ENCODE measurements at regions not wholly inside any gene's neighbourhood (a gene's known extent, or its start where the extent isn't known, plus 50 kb on each side); places are given as distances from the start of the nearest gene placed in this dataset.

GRCh38 chr5:5586721-5587120 is 164.2 kb downstream of the ICE1 start:
- in situ Hi-C loops (cut with MboI): no loop called here
- WGBS, 2 experiments (ENCODE audit: low coverage in 1 of 2, low lambda C conversion rate in 2 of 2, missing lambda C conversion rate in 2 of 2): 20 to 23% methylated on average over 2 of the region's 2 CpGs
- Histone ChIP-seq H3K4me3 (no peak overlapping the region), H3K4me1 (ENCODE audit: insufficient read depth) (no peaks in the 10 kb centered on the region), H3K36me3 (ENCODE audit: low read depth) (no peaks in the 10 kb centered on the region), H3K4me2 (ENCODE audit: unreplicated experiment) (no peak overlapping the region), H3K9me2 (ENCODE audit: insufficient read depth) (no peaks in the 10 kb centered on the region), H4K20me1 (ENCODE audit: insufficient read depth) (no peaks in the 10 kb centered on the region), H3K79me2 (ENCODE audit: insufficient read depth) (no peaks in the 10 kb centered on the region), H3K9ac (no peak overlapping the region), H2AFZ (no peak overlapping the region), H3K27ac (no peak overlapping the region), H3F3A (ENCODE audit: insufficient read depth) (no peaks in the 10 kb centered on the region), H3K27me3 (replicated peaks; ENCODE audit: insufficient read depth) (no peaks in the 10 kb centered on the region), H3K9me3 (ENCODE audit: low read depth) (no peaks in the 10 kb centered on the region)
- TF ChIP-seq EZH2phosphoT487 (IDR thresholded peaks at IDR 0.05; ENCODE audit: insufficient read depth, low read depth): no peak
- no peak for TF ChIP-seq EZH2 (IDR thresholded peaks at IDR 0.05; ENCODE audit: insufficient read depth, poor library complexity, severe bottlenecking)
- DNase-seq: no peak

GRCh38 chr5:5585751-5586341 is 163.4 kb downstream of the ICE1 start:
- H3K9me2 ChIP-seq (ENCODE audit: insufficient read depth): no peaks in the 10 kb centered on the region
- no peak overlapping the region for H3K27ac ChIP-seq
- H3K4me2 ChIP-seq (ENCODE audit: unreplicated experiment): no peak overlapping the region
- no peaks in the 10 kb centered on the region for H3K4me1 ChIP-seq (ENCODE audit: insufficient read depth)
- TF ChIP-seq EZH2 (IDR thresholded peaks at IDR 0.05; ENCODE audit: insufficient read depth, poor library complexity, severe bottlenecking): no peak
- TF ChIP-seq EZH2phosphoT487 (IDR thresholded peaks at IDR 0.05; ENCODE audit: insufficient read depth, low read depth): no peak
- in situ Hi-C loops (cut with MboI): no loop called here
- H3F3A ChIP-seq (ENCODE audit: insufficient read depth): no peaks in the 10 kb centered on the region
- 22 to 26% methylated on average over 6 of the region's 6 CpGs for WGBS, 2 experiments (ENCODE audit: low coverage in 1 of 2, low lambda C conversion rate in 2 of 2, missing lambda C conversion rate in 2 of 2)
- H3K36me3 ChIP-seq (ENCODE audit: low read depth): no peaks in the 10 kb centered on the region
- no peaks in the 10 kb centered on the region for H3K9me3 ChIP-seq (ENCODE audit: low read depth)
- H2AFZ ChIP-seq: no peak overlapping the region
- H3K79me2 ChIP-seq (ENCODE audit: insufficient read depth): no peaks in the 10 kb centered on the region
- no peaks in the 10 kb centered on the region for H3K27me3 ChIP-seq (replicated peaks; ENCODE audit: insufficient read depth)
- DNase-seq: no peak
- H4K20me1 ChIP-seq (ENCODE audit: insufficient read depth): no peaks in the 10 kb centered on the region
- H3K9ac ChIP-seq: no peak overlapping the region
- no peak overlapping the region for H3K4me3 ChIP-seq

- TF ChIP-seq EZH2phosphoT487 (IDR thresholded peaks at IDR 0.05; ENCODE audit: insufficient read depth, low read depth): no peak
- TF ChIP-seq EZH2 (IDR thresholded peaks at IDR 0.05; ENCODE audit: insufficient read depth, poor library complexity, severe bottlenecking): no peak
- Histone ChIP-seq H3K9ac (no peak overlapping the region), H3K4me3 (no peak overlapping the region), H3K36me3 (ENCODE audit: low read depth) (no peaks in the 10 kb centered on the region), H3K9me2 (ENCODE audit: insufficient read depth) (no peaks in the 10 kb centered on the region), H2AFZ (no peak overlapping the region), H4K20me1 (ENCODE audit: insufficient read depth) (no peaks in the 10 kb centered on the region), H3K4me2 (ENCODE audit: unreplicated experiment) (no peak overlapping the region), H3K4me1 (ENCODE audit: insufficient read depth) (no peaks in the 10 kb centered on the region), H3K27me3 (replicated peaks; ENCODE audit: insufficient read depth) (no peaks in the 10 kb centered on the region), H3K27ac (no peak overlapping the region), H3K79me2 (ENCODE audit: insufficient read depth) (no peaks in the 10 kb centered on the region), H3F3A (ENCODE audit: insufficient read depth) (no peaks in the 10 kb centered on the region), H3K9me3 (ENCODE audit: low read depth) (no peaks in the 10 kb centered on the region)
- WGBS, 2 experiments (ENCODE audit: low coverage in 1 of 2, low lambda C conversion rate in 2 of 2, missing lambda C conversion rate in 2 of 2): 8 to 22% methylated on average over 4 of the region's 4 CpGs
- in situ Hi-C loops (cut with MboI): no loop called here
- DNase-seq: no peak
These were observed 162.3 kb downstream of the ICE1 start for GRCh38 chr5:5584751-5585150.

GRCh38 chr5:5584236-5584745 is 161.8 kb downstream of the ICE1 start:
- WGBS, 2 experiments (ENCODE audit: low coverage in 1 of 2, low lambda C conversion rate in 2 of 2, missing lambda C conversion rate in 2 of 2): 1 to 7% methylated on average over 3 of the region's 3 CpGs
- H3K36me3 ChIP-seq (ENCODE audit: low read depth): no peaks in the 10 kb centered on the region
- no peaks in the 10 kb centered on the region for H3K27me3 ChIP-seq (replicated peaks; ENCODE audit: insufficient read depth)
- no peaks in the 10 kb centered on the region for H3K79me2 ChIP-seq (ENCODE audit: insufficient read depth)
- no peak overlapping the region for H3K9ac ChIP-seq
- no peak overlapping the region for H3K27ac ChIP-seq
- no peak overlapping the region for H3K4me3 ChIP-seq
- no peaks in the 10 kb centered on the region for H3K9me2 ChIP-seq (ENCODE audit: insufficient read depth)
- no peaks in the 10 kb centered on the region for H4K20me1 ChIP-seq (ENCODE audit: insufficient read depth)
- no peaks in the 10 kb centered on the region for H3K4me1 ChIP-seq (ENCODE audit: insufficient read depth)
- TF ChIP-seq EZH2 (IDR thresholded peaks at IDR 0.05; ENCODE audit: insufficient read depth, poor library complexity, severe bottlenecking) (no peak), EZH2phosphoT487 (IDR thresholded peaks at IDR 0.05; ENCODE audit: insufficient read depth, low read depth) (no peak)
- no peaks in the 10 kb centered on the region for H3K9me3 ChIP-seq (ENCODE audit: low read depth)
- H3F3A ChIP-seq (ENCODE audit: insufficient read depth): no peaks in the 10 kb centered on the region
- H2AFZ ChIP-seq: no peak overlapping the region
- in situ Hi-C loops (cut with MboI): no loop called here
- H3K4me2 ChIP-seq (ENCODE audit: unreplicated experiment): no peak overlapping the region
- no peak for DNase-seq

Measured in GM23248 (cell line).